ENCODE measurements at regions not wholly inside any gene's neighbourhood (a gene's known extent, or its start where the extent isn't known, plus 50 kb on each side); places are given as distances from the start of the nearest gene placed in this dataset.

GRCh38 chr1:56418151-56418631 lies 161.2 kb downstream of the PLPP3 start:
- intact Hi-C loops (cut with micrococcal nuclease), result no loop called here

- intact Hi-C loops (cut with micrococcal nuclease), result no loop called here
Observed at GRCh38 chr1:56417646-56418045, 161.7 kb downstream of the PLPP3 start.

- intact Hi-C loops (cut with micrococcal nuclease), result no loop called here
Observed at GRCh38 chr1:56416495-56416894, 162.9 kb downstream of the PLPP3 start.

GRCh38 chr1:56415720-56416119 lies 163.6 kb downstream of the PLPP3 start:
- intact Hi-C loops (cut with micrococcal nuclease), result no loop called here

GRCh38 chr1:56415258-56415657 lies 164.1 kb downstream of the PLPP3 start:
- intact Hi-C loops (cut with micrococcal nuclease), result no loop called here

- intact Hi-C loops (cut with micrococcal nuclease), result no loop called here
Observed at GRCh38 chr1:56414728-56415224, 164.6 kb downstream of the PLPP3 start.

GRCh38 chr1:56413671-56414199 lies 165.6 kb downstream of the PLPP3 start:
- intact Hi-C loops (cut with micrococcal nuclease), result no loop called here

GRCh38 chr1:56411484-56412180 lies 167.7 kb downstream of the PLPP3 start:
- intact Hi-C loops (cut with micrococcal nuclease), result no loop called here

- intact Hi-C loops (cut with micrococcal nuclease), result no loop called here
Observed at GRCh38 chr1:56411021-56411420, 168.3 kb downstream of the PLPP3 start.

- intact Hi-C loops (cut with micrococcal nuclease), result no loop called here
Observed at GRCh38 chr1:56410405-56410804, 169.0 kb downstream of the PLPP3 start.

GRCh38 chr1:56409112-56409691 lies 170.2 kb downstream of the PLPP3 start:
- intact Hi-C loops (cut with micrococcal nuclease), result no loop called here

GRCh38 chr1:56406821-56407220 lies 172.5 kb downstream of the PLPP3 start:
- intact Hi-C loops (cut with micrococcal nuclease), result no loop called here

GRCh38 chr1:56404561-56405030 lies 174.8 kb downstream of the PLPP3 start:
- intact Hi-C loops (cut with micrococcal nuclease), result no loop called here

GRCh38 chr1:56404066-56404465 lies 175.3 kb downstream of the PLPP3 start:
- intact Hi-C loops (cut with micrococcal nuclease), result no loop called here

GRCh38 chr1:56403321-56403720 lies 176.0 kb downstream of the PLPP3 start:
- intact Hi-C loops (cut with micrococcal nuclease), result no loop called here

- intact Hi-C loops (cut with micrococcal nuclease), result no loop called here
Observed at GRCh38 chr1:56401191-56401590, 178.2 kb downstream of the PLPP3 start.

GRCh38 chr1:56400526-56400925 lies 178.8 kb downstream of the PLPP3 start:
- intact Hi-C loops (cut with micrococcal nuclease), result no loop called here

GRCh38 chr1:56399795-56400194 lies 179.6 kb downstream of the PLPP3 start:
- intact Hi-C loops (cut with micrococcal nuclease), result no loop called here

GRCh38 chr1:56399326-56399725 lies 180.0 kb downstream of the PLPP3 start:
- intact Hi-C loops (cut with micrococcal nuclease), result no loop called here

- intact Hi-C loops (cut with micrococcal nuclease), result no loop called here
Observed at GRCh38 chr1:56397811-56398231, 181.5 kb downstream of the PLPP3 start.

GRCh38 chr1:56397409-56397808 lies 182.0 kb downstream of the PLPP3 start:
- intact Hi-C loops (cut with micrococcal nuclease), result no loop called here

- intact Hi-C loops (cut with micrococcal nuclease), result no loop called here
Observed at GRCh38 chr1:56396581-56396980, 182.8 kb downstream of the PLPP3 start.

GRCh38 chr1:56395776-56396175 lies 183.6 kb downstream of the PLPP3 start:
- intact Hi-C loops (cut with micrococcal nuclease), result no loop called here
